Omental fat pad (tissue), 3 donors: ENCODE measurements at regions not wholly inside any gene's neighbourhood (a gene's known extent, or its start where the extent isn't known, plus 50 kb on each side); places are given as distances from the start of the nearest gene placed in this dataset.

Source experiments
- ATAC-seq: fragments of 150-250 bp; one replicate; pipeline ENCODE4 v1.9.1; 2016; ENCODE audit warnings: mild to moderate bottlenecking, moderate library complexity; ENCODE audit not compliant: low FRiP score
- DNase-seq: peaks from one replicate; pipeline ENCODE4 v3.0.0-alpha.2; 2019; ENCODE audit warnings: low spot score
- TF ChIP-seq, protein P1 (sequence below), 3 donors: fragments of 450-650 bp; IDR thresholded peaks; one replicate each; pipeline ENCODE4 v1.5.1; 2016 to 2017; ENCODE audit warnings: antibody characterized with exemption in 3 of 3, mild to moderate bottlenecking in 3 of 3, moderate library complexity in 2 of 3

DNA sequence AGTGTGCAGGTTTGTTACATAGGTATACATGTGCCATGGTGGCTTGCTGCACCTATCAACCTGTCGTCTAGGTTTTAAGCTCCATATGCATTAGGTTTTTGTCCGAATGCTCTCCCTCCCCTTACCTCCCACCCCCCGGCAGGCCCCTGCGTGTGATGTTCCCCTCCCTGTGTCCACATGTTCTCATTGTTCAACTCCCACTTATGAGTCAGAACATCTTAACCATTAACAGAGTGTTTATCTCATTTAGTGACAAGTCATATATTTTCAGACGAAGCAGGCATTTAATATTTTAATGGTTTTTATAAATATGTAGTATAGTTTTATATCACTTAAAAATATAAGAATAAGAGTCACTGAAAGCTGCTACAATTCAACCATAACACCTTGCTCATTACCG lies 780.5 kb upstream of the ARGLU1 start:
- TF ChIP-seq, protein P1, sequence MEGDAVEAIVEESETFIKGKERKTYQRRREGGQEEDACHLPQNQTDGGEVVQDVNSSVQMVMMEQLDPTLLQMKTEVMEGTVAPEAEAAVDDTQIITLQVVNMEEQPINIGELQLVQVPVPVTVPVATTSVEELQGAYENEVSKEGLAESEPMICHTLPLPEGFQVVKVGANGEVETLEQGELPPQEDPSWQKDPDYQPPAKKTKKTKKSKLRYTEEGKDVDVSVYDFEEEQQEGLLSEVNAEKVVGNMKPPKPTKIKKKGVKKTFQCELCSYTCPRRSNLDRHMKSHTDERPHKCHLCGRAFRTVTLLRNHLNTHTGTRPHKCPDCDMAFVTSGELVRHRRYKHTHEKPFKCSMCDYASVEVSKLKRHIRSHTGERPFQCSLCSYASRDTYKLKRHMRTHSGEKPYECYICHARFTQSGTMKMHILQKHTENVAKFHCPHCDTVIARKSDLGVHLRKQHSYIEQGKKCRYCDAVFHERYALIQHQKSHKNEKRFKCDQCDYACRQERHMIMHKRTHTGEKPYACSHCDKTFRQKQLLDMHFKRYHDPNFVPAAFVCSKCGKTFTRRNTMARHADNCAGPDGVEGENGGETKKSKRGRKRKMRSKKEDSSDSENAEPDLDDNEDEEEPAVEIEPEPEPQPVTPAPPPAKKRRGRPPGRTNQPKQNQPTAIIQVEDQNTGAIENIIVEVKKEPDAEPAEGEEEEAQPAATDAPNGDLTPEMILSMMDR (IDR thresholded peaks at IDR 0.05): no peak
- peak; percentile 33 for ATAC-seq
- DNase-seq: no peak

DNA sequence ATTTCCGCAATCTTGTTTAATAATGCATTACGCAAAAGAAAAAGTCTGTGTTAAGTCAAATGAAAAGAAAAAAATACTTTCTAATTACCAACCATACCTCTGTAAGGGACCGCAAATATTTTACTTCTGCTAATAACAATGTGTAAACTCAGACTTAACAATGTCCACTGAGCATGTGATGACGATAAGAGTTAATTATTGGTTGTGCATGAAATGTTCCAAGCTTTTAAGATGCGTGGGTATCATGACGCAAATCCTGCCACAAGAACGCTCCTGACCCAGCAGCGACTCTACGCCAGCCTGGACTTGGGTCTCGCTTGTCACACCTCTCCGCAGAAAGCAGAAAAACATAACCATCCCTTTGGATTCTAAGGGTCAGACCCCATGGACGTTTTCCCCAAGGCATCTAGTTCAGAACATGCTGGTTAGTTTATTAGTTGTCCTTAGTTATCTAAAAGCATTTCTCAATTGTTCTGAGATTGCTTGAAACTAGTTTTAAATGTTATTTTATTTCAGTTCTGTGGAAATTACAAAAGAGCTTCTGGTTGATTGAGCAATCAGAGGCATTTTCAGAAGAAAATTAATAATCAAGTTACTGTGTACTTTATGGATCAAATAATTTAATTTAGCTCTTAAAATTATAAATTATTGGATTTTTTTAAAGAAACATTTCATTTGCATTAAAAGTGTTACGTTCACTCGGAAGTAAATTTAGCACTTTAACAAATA lies 779.9 kb upstream of the ARGLU1 start:
- TF ChIP-seq, protein P1 (IDR thresholded peaks at IDR 0.05): no peak
- DNase-seq (no peak), ATAC-seq (no peak)

DNA sequence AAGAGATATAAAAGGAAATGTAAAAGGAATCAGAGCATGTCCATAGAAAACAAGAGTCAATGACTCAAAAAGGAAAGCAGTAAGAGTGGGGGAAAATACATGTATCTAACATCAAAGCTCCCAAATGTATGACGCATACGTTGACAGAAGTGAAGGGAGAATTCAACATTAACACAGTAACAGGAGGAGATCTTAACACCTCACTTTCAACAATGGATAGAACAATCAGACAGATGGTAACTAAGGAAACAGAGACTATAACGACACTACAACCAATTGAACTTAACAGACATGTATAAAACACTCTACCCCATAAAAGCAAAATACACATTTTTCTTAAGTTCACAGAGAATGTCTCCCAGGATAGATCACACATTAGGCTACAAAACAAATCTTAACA lies 774.8 kb upstream of the ARGLU1 start:
- no peak for DNase-seq
- TF ChIP-seq, protein P1 (IDR thresholded peaks at IDR 0.05): no peak
- no peak for ATAC-seq

DNA sequence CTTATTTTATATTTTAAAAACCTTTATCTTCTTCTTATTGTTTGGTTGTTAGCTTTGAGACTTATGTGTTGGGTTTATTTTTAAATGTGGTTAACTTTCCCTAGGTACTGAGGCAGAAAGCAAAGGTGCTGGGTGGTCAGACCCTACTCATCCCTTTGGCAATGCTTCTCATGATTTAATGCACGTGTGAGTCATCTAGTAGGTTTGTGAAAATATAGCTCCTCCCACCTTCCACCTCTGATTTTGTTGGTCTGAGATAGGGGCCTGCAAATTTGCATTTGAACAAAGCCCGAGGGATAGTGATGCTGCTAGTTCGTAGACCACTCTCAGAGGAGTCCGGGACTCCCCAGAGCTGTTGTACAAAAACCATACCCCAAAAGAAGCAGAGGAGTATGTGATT lies 771.3 kb upstream of the ARGLU1 start:
- ATAC-seq: peak; percentile 59
- TF ChIP-seq, protein P1 (IDR thresholded peaks at IDR 0.05): no peak
- DNase-seq: no peak

DNA sequence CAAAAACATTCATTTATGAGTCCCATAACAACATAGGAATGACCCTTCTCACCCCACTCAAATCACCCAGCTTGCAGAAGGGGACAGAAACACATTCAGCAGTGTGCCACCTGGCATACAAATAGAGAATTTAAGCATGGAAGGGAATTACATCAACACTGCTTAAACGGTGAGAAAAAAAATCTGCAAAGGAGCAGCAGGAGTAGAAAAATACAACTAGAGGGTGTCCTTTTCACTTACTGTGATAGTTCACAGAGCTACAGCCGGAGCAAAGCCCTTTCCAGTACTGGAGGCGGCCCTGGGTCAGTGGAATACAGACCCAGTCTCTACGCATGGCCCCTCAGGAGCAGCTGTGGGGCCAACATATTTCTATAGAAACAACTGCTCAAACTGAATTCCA lies 764.3 kb upstream of the ARGLU1 start:
- TF ChIP-seq, protein P1 (IDR thresholded peaks at IDR 0.05): no peak
- ATAC-seq: no peak
- DNase-seq: no peak

DNA sequence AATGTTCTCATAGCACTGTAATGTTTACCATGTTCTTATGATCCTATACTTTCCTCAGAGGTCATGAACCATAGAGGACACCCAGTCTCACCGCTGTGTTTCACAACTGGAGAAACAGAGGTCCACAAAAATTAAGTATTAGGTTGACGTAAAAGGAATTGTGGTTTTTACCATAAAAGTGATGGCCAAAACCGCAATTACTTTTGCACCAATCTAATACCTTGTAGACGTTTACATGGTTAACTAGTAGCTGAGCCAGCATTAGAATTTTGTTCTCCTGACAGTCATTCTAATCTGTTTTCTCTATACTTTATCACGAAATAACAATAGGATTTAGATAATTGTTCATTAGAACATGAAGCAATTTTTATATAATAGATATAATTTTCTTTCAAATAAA lies 763.4 kb upstream of the ARGLU1 start:
- TF ChIP-seq, protein P1 (IDR thresholded peaks at IDR 0.05): no peak
- ATAC-seq: no peak
- DNase-seq: no peak

DNA sequence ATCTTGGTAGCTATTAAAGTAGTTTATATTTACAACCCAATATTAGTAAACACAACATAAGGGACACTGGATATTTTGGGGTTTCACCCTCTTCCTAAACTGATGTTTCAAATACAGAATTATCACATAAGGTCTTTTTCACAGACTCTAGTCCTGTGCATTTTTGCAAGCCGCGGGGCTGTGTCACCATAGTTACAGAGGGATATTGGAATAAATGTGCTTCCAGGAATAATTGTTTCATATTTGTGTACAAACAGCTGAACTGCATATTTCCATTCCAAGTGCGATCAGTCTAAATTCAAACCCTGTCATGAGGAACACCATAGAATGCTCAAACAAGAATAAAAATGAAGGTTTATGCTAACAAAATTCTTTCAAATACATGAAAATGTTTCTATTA lies 762.5 kb upstream of the ARGLU1 start:
- DNase-seq (no peak), ATAC-seq (no peak)
- TF ChIP-seq, protein P1 (IDR thresholded peaks at IDR 0.05): no peak
